NCI-H446 treated with DMSO at 0.1 percent for 48 hours (cell line): ENCODE measurements at regions not wholly inside any gene's neighbourhood (a gene's known extent, or its start where the extent isn't known, plus 50 kb on each side); places are given as distances from the start of the nearest gene placed in this dataset.
"Not testable (repeated sequence)": the region's sequence is repeated elsewhere in the genome, so short reads cannot be mapped to it uniquely, and the experiment has no call there.

Experiments used
- DNase-seq: peaks from one replicate; lab custom pipeline; 2025; lab: John Stamatoyannopoulos, UW

- not testable (repeated sequence) for DNase-seq
Observed at GRCh38 chr12:131343436-131343835, 367.5 kb upstream of the SFSWAP start.

- DNase-seq = not testable (repeated sequence)
Observed at GRCh38 chr12:131344715-131345520, 366.0 kb upstream of the SFSWAP start.

- no peak for DNase-seq
Observed at GRCh38 chr12:131345521-131346436, 365.1 kb upstream of the SFSWAP start.

GRCh38 chr12:131346555-131347344 is 364.1 kb upstream of the SFSWAP start:
- DNase-seq = no peak

- DNase-seq = no peak
Observed at GRCh38 chr12:131347345-131347714, 363.6 kb upstream of the SFSWAP start.

- no peak for DNase-seq
Observed at GRCh38 chr12:131347732-131348131, 363.2 kb upstream of the SFSWAP start.

GRCh38 chr12:131348231-131348630 is 362.7 kb upstream of the SFSWAP start:
- DNase-seq = no peak

- no peak for DNase-seq
Observed at GRCh38 chr12:131348646-131349045, 362.2 kb upstream of the SFSWAP start.

GRCh38 chr12:131349397-131350127 is 361.3 kb upstream of the SFSWAP start:
- DNase-seq = no peak

GRCh38 chr12:131350943-131351318 is 360.0 kb upstream of the SFSWAP start:
- DNase-seq = no peak

- DNase-seq = no peak
Observed at GRCh38 chr12:131351319-131352028, 359.4 kb upstream of the SFSWAP start.

GRCh38 chr12:131352296-131352900 is 358.5 kb upstream of the SFSWAP start:
- DNase-seq = no peak

GRCh38 chr12:131353376-131353775 is 357.5 kb upstream of the SFSWAP start:
- DNase-seq = no peak

GRCh38 chr12:131353826-131354225 is 357.1 kb upstream of the SFSWAP start:
- DNase-seq = no peak

- DNase-seq = no peak
Observed at GRCh38 chr12:131355361-131356245, 355.3 kb upstream of the SFSWAP start.

GRCh38 chr12:131356485-131357184 is 354.3 kb upstream of the SFSWAP start:
- DNase-seq = no peak

GRCh38 chr12:131357185-131357747 is 353.6 kb upstream of the SFSWAP start:
- no peak for DNase-seq

GRCh38 chr12:131357920-131358319 is 353.0 kb upstream of the SFSWAP start:
- no peak for DNase-seq
